HG02588 (cell line): ENCODE measurements at regions not wholly inside any gene's neighbourhood (a gene's known extent, or its start where the extent isn't known, plus 50 kb on each side); places are given as distances from the start of the nearest gene placed in this dataset.

Source experiments
- ATAC-seq: cut with Tn5 transposase; IDR thresholded peaks from one replicate; pipeline ENCODE4 v1.9.1; 2021; ENCODE audit warnings: mild to moderate bottlenecking, moderate library complexity; ENCODE audit not compliant: unreplicated experiment

- ATAC-seq: no peak
Measured at GRCh38 chr14:36083317-36083716, 93.2 kb downstream of the PTCSC3 start.

GRCh38 chr14:36078080-36078479 lies 98.4 kb downstream of the PTCSC3 start:
- ATAC-seq: no peak

DNA sequence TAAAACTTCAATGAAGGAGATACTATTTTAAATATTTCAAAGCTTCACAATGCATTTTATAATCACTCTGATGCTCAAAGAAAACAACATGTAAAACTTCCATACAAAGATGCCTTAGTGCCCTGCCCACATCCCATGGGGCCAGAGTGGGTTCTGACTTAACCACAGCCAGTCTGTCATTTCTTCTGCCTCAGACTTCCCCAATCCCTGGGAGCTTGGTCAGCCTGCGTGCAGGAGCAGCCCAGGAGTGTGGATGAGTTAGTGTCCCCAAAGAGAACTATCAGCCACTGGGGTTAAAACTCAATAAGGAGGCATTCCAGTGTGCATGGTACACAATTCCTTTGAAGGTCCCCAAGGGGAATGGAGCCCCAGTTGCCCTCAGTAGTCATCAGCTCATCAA lies 100.3 kb downstream of the PTCSC3 start:
- no peak for ATAC-seq

- ATAC-seq: no peak
Measured at GRCh38 chr14:36075203-36075602, 101.3 kb downstream of the PTCSC3 start.

DNA sequence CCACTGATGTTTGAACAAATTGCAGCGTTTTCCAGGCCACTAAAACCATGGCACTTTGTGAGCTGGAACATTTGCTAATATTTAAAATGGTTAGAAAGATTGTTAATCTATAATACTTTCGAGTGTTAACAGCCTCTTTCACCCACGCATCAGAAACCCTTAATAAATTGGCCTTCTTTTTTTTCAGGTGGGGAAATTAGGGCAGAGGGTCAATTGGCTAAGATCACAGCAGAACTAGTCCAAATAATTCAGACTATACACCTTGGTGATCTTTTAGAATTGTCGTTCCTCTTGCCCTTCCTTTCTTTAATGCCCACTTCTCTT lies 105.8 kb downstream of the PTCSC3 start:
- no peak for ATAC-seq

DNA sequence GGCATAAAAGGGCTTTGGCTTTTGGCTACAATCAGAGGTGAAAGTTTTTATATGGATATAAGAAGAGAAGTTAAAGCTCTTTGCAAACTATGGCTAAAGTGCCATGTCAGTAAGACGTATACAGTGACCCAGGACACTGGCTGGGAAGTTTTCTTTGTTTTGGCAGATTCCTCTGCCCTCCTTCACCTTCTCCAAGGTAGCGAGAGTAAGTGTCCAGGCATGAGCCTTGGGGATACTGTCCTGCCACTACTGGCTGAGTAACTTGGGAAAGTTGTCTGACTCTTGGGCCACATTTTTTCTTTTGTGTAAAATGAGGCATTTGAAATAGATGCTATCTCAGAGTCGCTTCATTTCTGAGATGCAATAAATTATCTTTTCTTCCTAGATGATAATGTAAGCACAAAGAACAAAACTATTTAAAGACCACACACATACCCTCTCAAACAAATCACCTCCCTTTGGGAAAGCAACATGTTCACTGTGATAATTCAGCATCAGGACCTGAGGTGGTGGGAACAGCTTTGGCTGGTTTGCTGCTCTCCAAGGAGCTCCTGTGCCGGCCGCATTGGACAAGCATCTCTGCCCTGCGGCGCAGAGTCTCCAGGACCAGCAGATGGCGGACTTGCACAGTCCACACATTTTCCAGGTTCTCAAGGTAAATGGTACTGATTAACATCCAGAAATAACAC lies 106.3 kb downstream of the PTCSC3 start:
- ATAC-seq: peak; percentile 53

- peak; percentile 45 for ATAC-seq
Measured at GRCh38 chr14:36069535-36069900, 107.0 kb downstream of the PTCSC3 start.

DNA sequence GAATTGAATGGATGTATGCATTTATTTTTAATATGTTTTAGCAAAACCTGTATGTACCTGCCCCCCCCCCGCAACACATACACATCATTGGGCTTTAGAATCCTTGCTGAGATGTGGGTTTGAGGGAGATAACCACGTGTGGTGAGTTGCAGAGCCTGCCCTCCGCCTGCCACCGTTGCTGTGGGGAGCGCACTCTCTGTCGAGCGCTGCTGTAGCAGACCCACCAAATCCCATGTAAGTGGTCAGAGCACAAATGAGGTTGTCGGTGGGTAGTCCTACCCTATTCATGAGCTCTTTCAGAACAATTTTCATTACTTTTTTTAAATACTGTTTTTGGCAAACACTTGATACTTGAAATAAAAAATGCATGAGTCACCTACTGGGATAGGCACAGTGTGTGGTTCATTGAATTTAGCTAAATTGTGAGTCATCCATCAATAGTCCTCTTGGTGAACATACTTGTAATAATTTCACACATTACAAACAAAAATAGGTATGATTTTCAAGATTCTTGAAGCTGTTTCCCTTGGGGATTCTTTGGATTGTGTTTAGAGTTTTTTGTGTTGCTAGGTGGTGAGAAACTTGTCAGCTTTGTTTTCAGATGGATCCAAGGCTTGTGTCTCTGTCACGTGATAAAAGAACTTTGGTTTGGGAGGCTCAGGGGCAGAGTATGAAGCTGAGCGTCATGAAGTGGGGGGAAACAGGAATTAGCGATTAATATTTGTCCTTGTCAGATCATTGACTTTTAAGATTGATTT lies 107.6 kb downstream of the PTCSC3 start:
- no peak for ATAC-seq

- no peak for ATAC-seq
Measured at GRCh38 chr14:36067428-36068187, 108.9 kb downstream of the PTCSC3 start.

GRCh38 chr14:36066636-36067035 lies 109.9 kb downstream of the PTCSC3 start:
- ATAC-seq: no peak

- no peak for ATAC-seq
Measured at GRCh38 chr14:36065831-36066230, 110.7 kb downstream of the PTCSC3 start.

GRCh38 chr14:36059531-36059930 lies 117.0 kb downstream of the PTCSC3 start:
- ATAC-seq: no peak

DNA sequence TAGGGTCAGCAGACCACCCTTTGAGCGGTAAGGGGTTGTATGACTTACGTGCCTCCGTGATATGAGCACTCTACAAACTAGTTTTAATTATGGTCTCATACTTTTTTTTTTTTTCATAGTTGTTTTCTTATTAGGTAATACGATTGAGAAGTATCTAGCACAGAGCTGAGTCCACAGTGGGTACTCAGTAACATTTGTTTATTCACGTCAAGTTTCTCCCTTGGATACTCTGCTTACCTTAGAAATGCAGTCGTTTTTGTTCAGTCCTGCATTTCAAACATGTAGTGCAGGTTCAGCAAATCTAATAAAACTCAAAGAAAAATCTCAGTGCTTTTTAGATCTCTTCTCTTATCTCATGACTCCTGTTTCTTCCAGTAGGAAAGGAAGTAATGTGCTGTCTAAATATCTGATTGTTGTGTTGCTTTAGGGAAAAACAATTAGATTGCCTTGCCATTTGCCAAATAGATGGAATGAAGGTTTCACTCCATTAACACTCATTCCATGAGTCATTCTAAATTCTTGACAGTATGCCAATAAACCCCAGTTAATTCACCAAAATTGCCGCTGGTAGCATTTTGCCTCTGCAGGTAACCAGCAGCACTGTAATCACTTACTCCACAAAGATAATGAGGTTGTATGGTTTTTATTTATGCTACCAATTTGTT lies 118.9 kb downstream of the PTCSC3 start:
- no peak for ATAC-seq

- no peak for ATAC-seq
Measured at GRCh38 chr14:36056845-36057244, 119.7 kb downstream of the PTCSC3 start.

DNA sequence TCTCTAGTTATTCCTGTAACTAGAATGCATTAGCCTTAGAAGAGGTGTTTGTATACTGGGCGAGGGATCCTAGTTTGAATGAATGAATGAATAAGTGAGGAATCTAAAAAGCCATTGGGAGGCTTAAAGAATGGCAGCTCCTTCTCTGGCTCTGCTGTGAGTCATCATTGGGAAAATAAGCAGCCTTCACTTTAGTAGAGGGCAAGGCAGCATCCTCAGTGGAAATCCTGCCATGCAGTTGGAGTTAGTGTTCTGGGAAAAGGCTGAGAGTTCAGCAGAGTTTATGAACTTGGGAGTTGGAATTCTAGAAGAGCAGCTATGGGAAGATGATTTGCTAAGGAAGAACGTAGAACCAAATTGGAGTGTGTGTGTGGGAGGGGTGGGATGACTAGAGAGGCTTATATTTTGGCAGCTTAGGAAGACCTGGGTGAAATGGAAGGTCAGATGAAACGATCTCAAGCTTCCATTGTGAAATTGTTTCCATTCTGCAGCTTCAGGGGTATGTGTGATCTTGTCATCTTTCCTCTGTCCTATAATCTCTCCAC lies 120.8 kb downstream of the PTCSC3 start:
- ATAC-seq: no peak

DNA sequence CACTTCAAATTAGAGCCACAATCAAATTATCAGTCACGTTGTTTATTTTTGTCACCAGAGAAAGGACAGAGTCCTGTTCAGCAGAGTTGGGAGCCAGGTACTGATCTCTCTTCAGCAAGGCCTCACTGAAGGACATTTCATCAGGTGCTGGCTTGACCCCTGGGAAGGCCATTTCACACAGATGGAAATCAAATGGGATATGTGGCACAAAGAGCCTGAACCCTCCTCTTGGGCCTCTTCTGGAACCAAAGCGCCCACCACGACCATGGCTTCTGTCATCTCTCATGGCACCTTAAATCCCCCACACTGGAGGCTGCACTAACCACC lies 121.5 kb downstream of the PTCSC3 start:
- no peak for ATAC-seq

GRCh38 chr14:36054353-36055051 lies 122.0 kb downstream of the PTCSC3 start:
- ATAC-seq: no peak

DNA sequence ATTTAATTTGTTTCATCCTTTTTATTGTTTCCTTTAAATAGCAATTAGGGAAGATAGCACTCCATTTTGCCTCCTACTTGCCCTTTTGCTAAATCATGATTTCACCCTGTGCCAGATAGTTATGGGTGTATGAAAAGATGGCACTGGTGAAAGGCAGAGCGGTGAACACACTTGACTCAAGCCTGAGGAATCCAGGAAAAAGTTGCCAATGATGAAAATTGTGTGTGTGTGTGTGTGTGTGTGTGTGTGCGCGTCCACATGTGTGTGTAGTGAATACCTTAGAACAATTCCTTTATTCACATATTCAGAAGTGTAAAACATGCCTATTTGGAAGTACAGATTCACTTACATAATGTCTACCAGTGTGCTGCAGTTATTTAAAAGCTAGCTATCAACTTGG lies 123.8 kb downstream of the PTCSC3 start:
- ATAC-seq: no peak

DNA sequence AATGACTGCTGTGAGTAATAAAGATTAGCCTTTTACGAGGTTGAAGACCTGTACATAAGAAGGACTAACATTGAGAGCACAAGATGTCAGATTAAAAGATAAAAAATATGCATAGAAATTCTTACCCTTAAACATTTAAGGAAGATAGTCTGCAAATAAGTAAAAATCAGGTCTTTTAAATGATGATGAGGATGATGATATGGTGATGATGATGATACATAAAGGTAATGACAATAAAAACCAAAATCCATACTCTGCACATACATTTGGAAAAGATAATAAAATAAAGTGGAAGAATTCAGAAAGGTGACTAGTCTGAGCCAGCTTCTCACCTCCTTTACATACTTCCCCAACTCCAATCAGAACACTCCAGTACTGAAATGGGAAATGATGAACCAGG lies 124.5 kb downstream of the PTCSC3 start:
- no peak for ATAC-seq

GRCh38 chr14:36048667-36049066 lies 127.9 kb downstream of the PTCSC3 start:
- ATAC-seq: no peak

DNA sequence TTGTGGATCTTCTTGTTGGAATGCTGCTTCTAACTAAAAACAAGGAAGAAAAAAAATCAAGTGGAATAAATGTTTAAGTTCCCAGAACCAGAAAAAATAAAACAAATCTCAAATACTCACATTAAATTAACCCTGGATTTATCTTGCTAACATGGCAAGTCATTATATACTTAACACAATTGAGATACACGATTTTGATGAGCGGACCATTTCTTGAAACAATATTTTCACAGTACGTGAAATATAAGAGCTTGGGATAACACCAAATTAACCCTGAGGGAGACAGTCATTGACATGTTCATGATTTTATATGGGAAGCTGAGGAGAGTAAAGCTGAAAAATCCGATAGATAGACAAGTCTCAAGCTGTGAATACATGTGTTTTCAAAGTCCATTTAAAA lies 128.6 kb downstream of the PTCSC3 start:
- ATAC-seq: no peak
